Neural cell (in vitro differentiated cells): ENCODE measurements at regions not wholly inside any gene's neighbourhood (a gene's known extent, or its start where the extent isn't known, plus 50 kb on each side); places are given as distances from the start of the nearest gene placed in this dataset.

Experiments used
- H2AFZ ChIP-seq: fragments of 200-600, 300-800 bp; sonication (generic), shearing (Covaris generic); 2 replicates; pipeline ENCODE4 v1.6.0; 2014; ENCODE audit warnings: low read depth, mild to moderate bottlenecking, antibody characterized with exemption, low read length, moderate library complexity
- H3F3A ChIP-seq: fragments of 200-600 bp; shearing (Covaris generic); 2 replicates; pipeline ENCODE4 v1.6.1; 2016; ENCODE audit warnings: mild to moderate bottlenecking, moderate library complexity, mixed read lengths, antibody characterized with exemption, low read length; ENCODE audit not compliant: insufficient read depth, poor library complexity, severe bottlenecking
- H3K27ac ChIP-seq: fragments of 200-600, 300-800 bp; sonication (generic), shearing (Covaris generic); 2 replicates; pipeline ENCODE4 v1.5.1; 2014; ENCODE audit warnings: mild to moderate bottlenecking, low read length, moderate library complexity
- H3K27me3 ChIP-seq: fragments of 300-800, 200-600 bp; sonication (generic), shearing (Covaris generic); 2 replicates; pipeline ENCODE4 v1.6.0; 2014; ENCODE audit warnings: mild to moderate bottlenecking, low read depth, low read length, moderate library complexity; ENCODE audit not compliant: insufficient read depth
- H3K36me3 ChIP-seq: fragments of 300-800, 200-600 bp; sonication (generic), shearing (Covaris generic); 2 replicates; pipeline ENCODE4 v1.5.1; 2014; ENCODE audit warnings: mild to moderate bottlenecking, antibody characterized with exemption, low read length, moderate library complexity; ENCODE audit not compliant: insufficient read depth
- H3K4me2 ChIP-seq: fragments of 300-800, 200-600 bp; sonication (generic), shearing (Covaris generic); 2 replicates; pipeline ENCODE4 v1.6.0; 2014; ENCODE audit warnings: mild to moderate bottlenecking, low read length
- H3K4me3 ChIP-seq: fragments of 300-800, 200-600 bp; sonication (generic), shearing (Covaris generic); 2 replicates; pipeline ENCODE4 v1.5.1; 2014; ENCODE audit warnings: mild to moderate bottlenecking, low read length, moderate library complexity
- H3K79me2 ChIP-seq: fragments of 200-600 bp; shearing (Covaris generic); replicated peaks from 2 replicates; pipeline ENCODE4 v1.6.0; 2014; ENCODE audit warnings: mild to moderate bottlenecking, low read length, moderate library complexity; ENCODE audit not compliant: insufficient read depth
- H3K9ac ChIP-seq: fragments of 300-800, 200-600 bp; sonication (generic), shearing (Covaris generic); 2 replicates; pipeline ENCODE4 v1.6.1; 2016; ENCODE audit warnings: mild to moderate bottlenecking, low read length, mixed read lengths
- H3K9me2 ChIP-seq: fragments of 200-600 bp; shearing (Covaris generic); 2 replicates; pipeline ENCODE4 v1.6.1; 2016; ENCODE audit warnings: mild to moderate bottlenecking, low read length, mixed read lengths; ENCODE audit not compliant: insufficient read depth
- H3K9me3 ChIP-seq: fragments of 200-600, 300-800 bp; sonication (generic), shearing (Covaris generic); 2 replicates; pipeline ENCODE4 v1.6.1; 2016; ENCODE audit warnings: mild to moderate bottlenecking, mixed run types, low read length, moderate library complexity, mixed read lengths
- H4K20me1 ChIP-seq: fragments of 200-600 bp; shearing (Covaris generic); 2 replicates; pipeline ENCODE4 v1.6.1; 2016; ENCODE audit warnings: mild to moderate bottlenecking, mixed run types; ENCODE audit not compliant: insufficient read depth
- CTCF ChIP-seq: fragments of 450-650 bp; IDR thresholded peaks from 2 replicates; pipeline ENCODE4 v1.5.1; 2014; ENCODE audit warnings: antibody characterized with exemption, mild to moderate bottlenecking, moderate library complexity; ENCODE audit not compliant: poor library complexity, severe bottlenecking
- EZH2 ChIP-seq: fragments of 200-600, 300-800 bp; shearing (Covaris generic), sonication (generic); IDR thresholded peaks from 2 replicates; pipeline ENCODE4 v1.6.1; 2014; ENCODE audit warnings: antibody characterized with exemption, low read length, borderline replicate concordance, mild to moderate bottlenecking; ENCODE audit not compliant: insufficient read depth, poor library complexity, severe bottlenecking
- MXI1 ChIP-seq: fragments of 450-650 bp; conservative IDR thresholded peaks from 2 replicates; pipeline ENCODE4 v1.6.1; 2014; ENCODE audit warnings: antibody characterized with exemption, mild to moderate bottlenecking; ENCODE audit not compliant: poor library complexity, severe bottlenecking
- POLR2AphosphoS5 ChIP-seq: IDR thresholded peaks from 2 replicates; pipeline ENCODE4 v1.6.1; 2012
- RAD21 ChIP-seq: fragments of 450-650 bp; conservative IDR thresholded peaks from 2 replicates; pipeline ENCODE4 v1.6.1; 2014; ENCODE audit warnings: antibody characterized with exemption, mild to moderate bottlenecking, moderate library complexity
- REST ChIP-seq: IDR thresholded peaks from 2 replicates; pipeline ENCODE4 v1.6.1; 2012; ENCODE audit warnings: borderline replicate concordance
- SMC3 ChIP-seq: fragments of 450-650 bp; conservative IDR thresholded peaks from 2 replicates; pipeline ENCODE4 v1.6.1; 2014; ENCODE audit warnings: antibody characterized with exemption, mild to moderate bottlenecking, moderate library complexity; ENCODE audit not compliant: poor library complexity
- TAF1 ChIP-seq: IDR thresholded peaks from 2 replicates; pipeline ENCODE4 v1.6.1; 2012; ENCODE audit warnings: low read depth

- Histone ChIP-seq H3K4me2 (no peak overlapping the region), H3K4me3 (no peak overlapping the region), H2AFZ (no peak overlapping the region), H3K9me3 (no peaks in the 10 kb centered on the region), H3K27me3 (no peaks in the 10 kb centered on the region), H3K27ac (no peak overlapping the region), H3K9ac (no peak overlapping the region), H3K9me2 (no peaks in the 10 kb centered on the region), H3K79me2 (no peaks in the 10 kb centered on the region), H3K36me3 (no peaks in the 10 kb centered on the region), H4K20me1 (no peaks in the 10 kb centered on the region), H3F3A (peaks cover 3% of the 10 kb centered on the region)
- TF ChIP-seq REST (no peak), CTCF (no peak), EZH2 (no peak), POLR2AphosphoS5 (no peak)
Observed at GRCh38 chr1:95304803-95305202, 70.8 kb downstream of the RWDD3 start.

- Histone ChIP-seq H3K79me2 (no peaks in the 10 kb centered on the region), H3F3A (peaks cover 3% of the 10 kb centered on the region), H3K4me3 (no peak overlapping the region), H3K9me3 (no peaks in the 10 kb centered on the region), H3K27me3 (no peaks in the 10 kb centered on the region), H3K9me2 (no peaks in the 10 kb centered on the region), H4K20me1 (no peaks in the 10 kb centered on the region), H3K4me2 (no peak overlapping the region), H2AFZ (no peak overlapping the region), H3K9ac (no peak overlapping the region), H3K27ac (no peak overlapping the region), H3K36me3 (no peaks in the 10 kb centered on the region)
- TF ChIP-seq POLR2AphosphoS5 = no peak
- TF ChIP-seq EZH2 = no peak
- no peak for TF ChIP-seq MXI1
- TF ChIP-seq SMC3 = no peak
- no peak for TF ChIP-seq TAF1
- TF ChIP-seq CTCF = no peak
- no peak for TF ChIP-seq RAD21
Observed at GRCh38 chr1:95308276-95309030, 74.4 kb downstream of the RWDD3 start.
